SW 1271 (cell line): ENCODE measurements at regions not wholly inside any gene's neighbourhood (a gene's known extent, or its start where the extent isn't known, plus 50 kb on each side); places are given as distances from the start of the nearest gene placed in this dataset.

Source experiments
- DNase-seq, 2 experiments: peaks; one replicate each; lab custom pipeline; 2025; lab: John Stamatoyannopoulos, UW

DNA sequence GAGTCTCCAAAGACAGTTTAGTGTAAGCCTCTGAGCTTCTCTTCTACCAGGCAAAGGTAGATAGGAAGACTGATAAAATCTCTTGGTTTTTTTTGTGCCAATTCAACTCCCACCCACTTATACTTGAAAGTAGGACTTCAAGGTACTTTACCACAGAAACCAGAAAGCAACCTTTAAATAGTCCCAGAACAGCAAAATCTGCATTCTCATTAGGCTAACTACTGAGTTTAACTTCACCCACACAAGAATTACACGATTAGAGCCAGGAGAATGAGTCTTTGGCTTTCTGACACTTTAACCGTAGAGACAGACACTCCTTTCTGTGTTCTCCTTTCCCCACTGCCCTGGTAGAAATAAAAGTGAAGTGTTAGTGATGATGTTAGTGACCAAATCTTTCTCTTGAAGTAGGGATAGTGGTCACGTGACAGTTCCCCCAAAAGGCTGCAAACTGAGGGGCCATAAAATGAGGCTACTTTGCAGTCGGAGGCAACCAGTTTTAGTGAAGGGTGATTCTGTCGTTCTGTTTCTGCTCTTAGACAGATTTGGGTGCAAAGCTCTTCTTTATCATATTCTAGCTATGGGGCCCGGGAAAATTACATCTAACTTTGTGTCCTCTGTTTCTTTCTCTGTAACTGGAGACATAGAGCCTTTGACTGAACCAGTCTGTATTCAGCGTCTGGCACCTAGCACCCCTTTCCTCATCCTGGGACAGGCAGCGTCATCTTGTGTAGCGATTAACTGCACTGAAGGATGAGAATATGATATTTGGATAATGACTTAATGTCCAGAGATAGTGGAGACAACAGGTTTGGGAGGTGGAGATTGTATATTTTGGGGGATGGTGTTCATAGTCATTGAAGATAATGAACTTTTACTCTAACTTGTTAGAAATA, 206.4 kb upstream of the CITED2 start:
- DNase-seq: no peak

DNA sequence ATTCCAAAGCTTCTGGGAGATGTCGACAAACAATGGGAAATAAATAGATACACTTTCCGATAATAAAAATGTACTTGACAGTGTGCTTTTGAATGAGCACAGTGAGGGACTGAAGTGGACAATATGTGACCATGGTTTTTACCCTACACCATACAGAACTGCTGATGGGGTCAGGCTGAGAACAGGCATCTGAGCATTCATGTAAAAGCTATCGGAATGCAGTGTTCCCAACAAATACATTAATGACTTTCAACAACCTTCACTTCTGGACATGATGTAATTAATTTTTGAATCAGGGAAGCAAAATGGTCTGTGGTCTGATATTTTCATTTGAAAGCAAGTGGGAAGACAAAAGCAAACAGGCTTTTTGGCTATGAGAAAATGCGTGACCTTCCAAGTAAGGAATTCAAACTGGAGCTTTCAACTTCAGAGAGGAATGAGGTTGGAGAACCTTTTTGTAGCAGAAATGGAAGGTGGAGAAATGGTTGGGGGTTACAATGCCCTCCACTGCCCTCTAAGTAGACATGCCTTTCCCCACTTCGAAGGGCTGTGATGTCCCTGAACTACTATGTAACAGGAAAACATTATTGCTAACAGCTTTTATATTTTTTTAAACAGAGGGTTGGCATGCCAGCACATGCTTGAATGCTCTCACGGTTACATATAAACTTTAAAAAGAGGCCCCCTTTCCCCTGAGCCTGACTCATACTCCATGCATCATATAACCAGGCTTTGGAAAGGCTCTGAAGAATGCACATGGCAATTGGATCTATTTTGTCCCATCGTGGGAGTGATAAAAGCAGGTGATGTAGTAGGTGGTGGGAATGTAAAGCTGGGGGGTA, 203.5 kb upstream of the CITED2 start:
- DNase-seq: no peak

DNA sequence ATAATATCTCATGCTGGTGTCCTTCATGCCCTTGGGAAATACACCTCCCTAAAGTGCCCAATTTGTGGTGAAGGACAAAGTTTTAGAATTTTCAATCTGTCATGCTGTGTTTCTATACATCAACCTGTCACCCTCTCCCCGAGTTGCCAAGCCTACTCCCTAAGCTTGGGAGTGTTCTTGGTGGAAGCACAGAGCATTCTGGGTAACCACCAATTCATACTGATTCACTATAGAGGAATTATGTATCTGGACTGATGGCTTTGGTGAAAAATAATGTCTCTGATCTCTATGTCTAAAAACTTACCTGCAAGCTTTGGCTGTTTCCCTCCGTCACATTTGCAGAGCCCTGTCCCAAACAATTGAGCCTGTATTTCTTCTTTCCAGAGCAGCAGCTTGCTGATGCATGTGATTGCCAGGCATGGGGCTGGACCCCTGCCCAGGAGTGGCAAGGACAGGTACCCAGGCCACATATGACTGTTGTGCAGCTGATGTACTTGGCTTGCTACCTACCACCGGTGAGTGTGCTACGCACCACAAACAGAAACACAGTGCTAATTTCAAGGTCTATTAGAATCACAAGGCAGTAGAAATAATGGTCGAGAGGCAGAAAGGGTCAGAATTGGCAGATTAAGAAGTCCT, 202.8 kb upstream of the CITED2 start:
- DNase-seq: no peak

DNA sequence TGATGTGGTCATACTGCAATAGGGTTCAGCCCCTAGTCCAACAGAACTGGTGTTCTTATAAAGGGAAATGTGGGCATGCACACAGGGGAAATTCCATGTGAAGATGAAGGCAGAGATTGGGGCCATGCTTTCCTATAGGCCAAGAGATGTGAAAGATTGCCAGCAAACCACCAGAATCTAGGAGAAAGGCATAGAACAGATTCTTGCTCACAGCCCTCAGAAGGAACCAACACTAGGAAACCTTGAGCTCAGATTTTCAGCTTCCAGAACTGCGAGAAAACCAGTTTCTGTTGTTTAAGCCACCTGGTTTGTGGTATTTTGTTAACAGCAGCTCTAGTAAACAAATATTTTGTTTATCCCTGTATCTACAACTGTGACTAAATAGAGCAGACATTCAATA, 197.6 kb upstream of the CITED2 start:
- DNase-seq: no peak

DNA sequence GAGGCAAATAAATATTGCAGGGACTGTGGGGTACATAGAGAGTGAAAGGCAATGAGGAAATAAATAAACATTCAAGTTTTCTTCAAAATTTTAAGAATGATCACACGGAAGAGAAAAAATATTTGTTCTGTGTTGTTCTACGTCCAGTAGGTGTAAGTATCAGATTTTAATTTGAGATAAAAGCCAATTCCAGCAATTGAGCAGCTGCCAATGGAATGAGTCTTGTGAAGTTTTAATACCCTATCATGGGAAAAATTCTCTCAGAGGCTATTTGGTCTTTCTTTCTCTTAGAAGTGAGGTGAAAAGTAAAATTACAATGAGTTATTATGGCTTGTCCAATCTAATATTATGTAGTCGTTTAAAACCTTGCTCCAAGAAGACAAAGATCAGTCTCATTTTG, 195.7 kb upstream of the CITED2 start:
- no peak for DNase-seq

DNA sequence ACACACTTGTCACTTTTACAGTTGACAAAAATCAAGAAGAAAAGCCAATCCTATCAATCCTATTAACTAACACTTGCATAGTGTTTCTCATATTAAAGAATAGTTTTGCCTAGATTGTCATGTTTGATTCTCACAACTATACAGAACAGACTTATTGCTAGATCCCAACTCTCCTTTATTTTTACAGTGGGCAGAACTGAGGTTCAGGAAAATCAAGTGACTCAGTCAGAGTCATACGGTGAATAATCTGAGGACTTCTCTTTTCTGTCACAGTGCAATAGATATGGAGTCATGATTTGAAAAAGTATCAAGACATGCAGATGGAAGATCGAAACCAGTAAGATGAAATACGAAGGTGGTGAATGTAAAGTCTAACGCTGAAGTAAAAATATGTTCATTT, 195.1 kb upstream of the CITED2 start:
- DNase-seq: peak; percentile 8 to 34

DNA sequence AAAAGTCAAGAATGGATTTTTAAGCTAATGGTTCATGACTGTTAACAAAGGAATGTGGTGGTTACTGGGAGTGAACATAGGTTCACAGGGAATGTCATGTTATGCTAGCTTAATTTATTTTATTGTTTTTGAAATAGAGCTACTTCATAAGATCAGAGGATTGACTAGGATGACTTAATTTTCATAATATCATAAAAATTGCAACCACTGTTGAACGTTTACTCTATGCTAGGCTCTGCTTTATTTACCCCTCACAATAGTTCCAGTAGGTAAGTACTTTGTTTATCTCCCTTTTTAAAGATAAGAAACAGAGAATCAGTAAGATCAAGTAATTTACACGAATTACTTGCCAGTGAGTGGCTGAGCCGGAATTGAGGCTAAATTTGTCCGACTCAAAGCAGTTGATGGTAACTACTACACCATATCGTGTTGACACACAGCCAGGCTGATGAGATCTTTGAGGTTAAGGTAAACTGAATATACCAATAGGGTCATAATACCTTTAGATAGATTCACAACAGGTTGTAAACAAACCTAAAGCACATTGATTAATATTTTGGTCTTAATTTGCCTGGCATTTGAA, 194.6 kb upstream of the CITED2 start:
- peak; percentile 14 to 83 for DNase-seq

DNA sequence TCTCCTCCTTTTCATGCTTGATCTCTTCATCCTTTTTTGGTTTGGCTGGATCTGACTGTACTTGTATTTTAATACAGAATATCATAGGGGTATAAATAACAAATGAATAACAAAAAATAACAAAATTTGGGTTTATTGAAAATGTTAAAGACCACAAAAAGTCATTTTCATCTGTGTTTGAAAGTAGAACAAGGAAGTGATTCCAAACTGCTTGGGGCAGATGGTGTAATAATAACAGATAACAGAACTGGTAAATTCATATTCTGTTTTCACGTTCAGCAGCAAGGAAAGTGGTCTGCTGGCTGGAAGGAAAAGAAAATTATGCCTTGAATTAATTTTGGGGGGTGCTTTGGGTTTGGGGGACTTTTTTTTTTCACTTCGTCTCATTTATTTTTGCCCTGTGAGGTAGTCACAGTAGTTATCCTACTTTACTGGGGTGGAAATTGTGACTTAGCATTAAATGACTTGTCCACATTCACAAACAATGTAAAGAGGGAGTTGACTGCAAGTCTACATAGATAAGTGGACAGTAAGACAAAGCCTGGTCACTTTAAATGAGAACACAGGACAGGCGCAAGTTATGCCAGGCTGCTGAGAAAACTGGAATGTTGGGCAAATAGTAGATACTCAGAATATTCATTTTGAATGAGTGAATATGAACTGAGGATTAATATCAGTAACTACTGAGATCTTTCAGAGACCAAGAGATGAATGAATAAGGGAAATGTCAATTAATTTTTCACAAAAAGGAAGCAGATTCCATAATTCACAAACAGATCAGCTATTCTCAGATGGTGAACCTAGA, 193.9 kb upstream of the CITED2 start:
- DNase-seq: no peak

DNA sequence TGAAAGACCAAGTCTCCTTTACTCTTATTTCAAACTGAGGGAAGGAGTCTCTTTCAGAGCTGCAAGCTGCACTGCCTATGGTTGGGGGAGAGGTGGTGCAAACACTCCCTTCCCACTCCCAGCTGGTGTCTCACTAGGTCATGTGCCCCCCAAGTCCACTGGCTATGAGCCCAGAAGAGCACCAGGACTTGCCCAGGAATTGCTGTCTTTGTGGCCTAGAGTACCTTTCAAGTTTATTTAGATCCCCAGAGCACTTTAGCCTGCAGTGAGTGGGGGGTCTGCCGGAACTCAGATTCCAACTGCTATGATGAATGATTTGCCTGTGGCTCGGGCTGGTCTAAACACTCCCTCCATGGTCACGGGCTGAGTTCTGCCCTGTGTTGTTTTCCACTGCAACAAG, 192.6 kb upstream of the CITED2 start:
- no peak for DNase-seq

DNA sequence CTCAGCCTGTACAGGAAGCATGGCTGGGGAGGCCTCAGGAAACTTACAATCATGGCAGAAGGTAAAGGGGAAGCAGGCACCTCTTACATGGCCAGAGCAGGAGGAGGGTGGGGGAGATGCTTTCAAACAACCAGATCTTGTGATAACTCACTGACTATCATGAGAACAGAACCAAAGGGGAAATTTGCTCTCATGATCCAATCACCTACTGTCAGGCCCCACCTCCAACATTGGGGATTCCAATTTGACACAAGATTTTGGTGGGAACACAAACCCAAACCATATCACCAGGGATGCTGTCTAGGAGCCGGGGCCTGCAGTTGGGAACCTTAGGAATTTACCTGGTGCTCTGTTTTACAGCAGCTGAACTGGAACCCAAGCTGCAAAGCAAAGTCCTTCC, 191.1 kb upstream of the CITED2 start:
- no peak for DNase-seq

DNA sequence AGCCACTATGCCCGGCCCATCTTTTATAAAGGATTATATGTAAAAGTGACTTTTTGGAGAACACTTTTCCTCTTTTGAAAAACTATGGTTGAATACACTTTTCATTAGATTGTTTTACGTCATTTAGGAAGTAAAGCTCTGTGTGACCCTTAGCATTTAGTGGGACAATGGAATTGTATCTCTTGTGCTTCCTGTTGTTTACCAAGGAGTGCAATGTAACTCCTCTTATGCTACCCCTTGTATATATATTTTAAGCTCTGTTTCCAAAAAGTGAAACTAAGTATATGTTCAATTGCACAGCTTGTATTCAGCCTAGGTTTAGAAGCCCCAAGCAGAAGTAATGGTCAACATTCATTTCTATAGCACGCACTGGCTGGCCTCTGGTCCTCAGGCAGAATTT, 183.1 kb upstream of the CITED2 start:
- DNase-seq: no peak

DNA sequence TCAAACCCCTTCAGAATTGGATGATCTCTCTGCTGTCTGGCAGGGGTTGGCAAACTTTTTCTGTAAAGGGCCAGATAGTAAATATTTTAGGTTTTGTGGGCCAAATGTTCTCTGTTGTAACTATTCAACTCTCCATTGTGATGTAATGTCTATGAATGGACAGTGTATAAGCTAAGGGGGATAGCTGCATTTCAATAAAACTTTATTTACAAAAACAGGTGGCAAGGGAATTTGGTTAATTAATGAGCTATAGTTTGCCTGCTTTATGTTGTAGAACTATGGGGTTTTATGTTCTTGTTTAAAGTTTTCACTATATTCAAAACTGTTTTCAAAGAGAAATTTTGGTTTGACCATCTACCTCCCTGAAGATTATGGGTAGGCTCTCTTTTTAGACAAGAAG, 182.1 kb upstream of the CITED2 start:
- no peak for DNase-seq

DNA sequence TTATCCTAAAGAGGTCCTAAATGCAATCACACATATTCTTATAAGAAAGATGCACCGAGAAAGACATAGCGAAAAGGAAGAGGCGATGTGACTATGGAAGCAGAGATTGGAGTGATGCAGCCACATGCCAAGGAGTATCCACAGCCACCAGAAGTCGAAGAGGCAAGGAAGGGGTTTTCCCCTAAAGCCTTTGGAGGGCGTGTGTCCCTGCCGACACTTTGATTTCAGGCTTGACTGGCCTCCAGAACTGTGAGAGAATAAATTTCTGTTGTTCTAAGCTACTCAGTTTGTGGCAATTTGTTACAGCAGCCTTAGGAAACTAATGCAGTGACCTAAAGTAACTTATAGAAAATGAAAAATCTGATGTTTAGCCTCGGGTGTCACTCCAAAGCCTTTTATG, 179.5 kb upstream of the CITED2 start:
- DNase-seq: no peak

DNA sequence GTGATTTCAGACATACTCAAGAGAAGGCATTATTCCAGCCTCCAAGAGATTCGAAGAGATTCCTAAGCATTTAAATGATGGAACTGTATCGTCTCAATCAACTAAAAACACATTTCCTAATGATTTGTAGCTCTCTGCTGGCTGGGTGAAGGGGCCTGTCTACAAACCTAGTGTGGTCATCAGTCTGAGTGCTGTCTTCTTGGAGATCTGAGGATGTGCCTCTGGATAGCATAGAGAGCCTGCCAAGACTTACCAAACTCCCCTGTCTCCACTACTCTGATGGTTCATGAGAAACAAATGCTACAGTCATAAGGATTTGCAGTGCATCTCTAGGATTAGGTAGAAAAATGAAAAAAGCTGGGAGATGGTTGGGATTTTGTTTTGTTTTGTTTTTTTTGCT, 176.9 kb upstream of the CITED2 start:
- no peak for DNase-seq

DNA sequence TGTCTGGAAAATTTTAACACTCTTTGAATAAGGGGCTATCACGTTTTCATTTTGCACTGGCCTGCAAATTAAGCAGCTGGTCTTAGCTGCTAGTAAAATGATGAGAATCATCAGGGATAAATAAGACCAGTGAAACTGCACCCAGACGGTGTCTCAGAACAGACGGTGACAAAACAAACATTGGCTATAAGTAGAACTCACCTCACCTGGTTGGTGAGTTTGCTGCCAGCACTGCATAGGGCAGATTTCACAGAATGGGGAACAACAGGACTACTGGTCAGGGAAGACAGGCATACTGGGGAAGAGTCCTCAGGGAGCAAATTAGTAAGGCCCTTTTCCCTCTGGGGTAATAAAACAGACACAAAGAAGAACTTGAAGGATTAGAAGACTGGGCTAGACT, 175.9 kb upstream of the CITED2 start:
- no peak for DNase-seq

DNA sequence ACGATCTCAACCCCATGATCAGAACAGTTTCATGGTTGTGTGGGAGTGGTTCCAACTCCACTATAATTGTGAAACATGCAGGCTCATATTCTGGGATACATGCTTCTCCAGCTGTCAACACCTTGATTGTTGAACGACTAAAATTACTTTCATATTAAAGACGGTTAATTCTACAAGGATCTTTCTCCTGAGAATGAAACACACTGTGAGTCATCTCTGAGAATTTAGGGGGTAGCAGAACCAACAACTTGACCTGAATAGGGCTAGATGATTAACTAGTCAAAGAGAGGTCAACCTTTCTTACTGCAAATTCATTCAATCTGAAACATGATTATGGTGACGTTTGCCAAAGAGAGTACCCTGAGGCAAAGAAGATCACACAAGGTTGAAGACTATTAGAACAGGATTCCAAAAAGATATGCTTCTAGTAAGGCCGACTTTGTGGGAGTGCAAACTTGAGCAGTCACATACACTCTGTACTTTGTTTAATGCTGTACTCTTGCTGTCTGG, 175.2 kb upstream of the CITED2 start:
- DNase-seq: no peak

DNA sequence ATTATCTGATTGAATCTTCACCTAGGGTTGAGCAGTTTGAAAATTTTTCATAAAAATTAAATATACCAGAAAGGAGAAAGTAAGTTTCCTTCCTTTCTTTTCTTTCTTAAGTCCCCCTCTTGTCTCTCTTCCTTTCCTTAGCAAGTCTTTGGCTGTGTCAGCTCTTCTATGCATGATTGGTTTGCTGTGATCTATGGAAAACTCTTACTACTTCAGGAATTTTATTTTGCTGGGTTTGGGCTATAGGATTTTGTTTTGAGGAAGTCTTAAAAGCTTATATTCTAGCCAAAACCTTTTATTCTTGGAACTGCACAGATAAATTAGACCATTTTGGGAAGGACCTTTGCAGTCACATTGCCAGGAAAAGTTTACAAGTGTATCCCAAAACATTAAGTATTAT, 173.4 kb upstream of the CITED2 start:
- no peak for DNase-seq

DNA sequence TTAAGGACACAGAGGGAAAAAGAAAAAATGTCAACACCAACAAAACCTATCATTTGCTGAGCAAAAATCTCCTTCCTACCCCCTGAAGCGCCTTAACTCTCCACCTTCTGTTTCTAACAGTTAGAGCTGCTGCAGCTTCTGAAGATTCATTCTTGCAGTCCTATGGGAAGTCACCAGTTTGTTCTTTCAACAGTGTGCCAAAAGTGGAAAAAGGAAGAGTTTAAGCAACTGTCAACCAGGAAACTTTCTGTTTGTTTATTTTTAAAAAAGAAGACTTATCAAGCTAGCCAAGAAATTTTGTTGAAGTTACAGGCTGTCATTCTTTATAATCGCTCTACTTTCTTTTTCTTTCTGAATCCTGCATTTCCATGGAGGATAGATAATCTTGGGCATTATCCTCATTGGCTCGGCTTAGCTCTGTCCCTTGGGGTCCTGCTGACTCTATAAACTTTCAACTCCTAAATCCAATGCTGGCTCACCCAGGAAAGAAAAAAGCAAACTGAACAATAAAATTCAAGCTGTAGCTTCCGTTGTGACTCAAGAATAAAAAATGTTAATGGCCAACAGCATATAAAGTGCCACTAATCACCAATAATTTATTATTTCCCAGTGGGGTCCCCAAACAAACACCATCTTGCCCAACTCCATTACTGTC, 172.8 kb upstream of the CITED2 start:
- DNase-seq: no peak

DNA sequence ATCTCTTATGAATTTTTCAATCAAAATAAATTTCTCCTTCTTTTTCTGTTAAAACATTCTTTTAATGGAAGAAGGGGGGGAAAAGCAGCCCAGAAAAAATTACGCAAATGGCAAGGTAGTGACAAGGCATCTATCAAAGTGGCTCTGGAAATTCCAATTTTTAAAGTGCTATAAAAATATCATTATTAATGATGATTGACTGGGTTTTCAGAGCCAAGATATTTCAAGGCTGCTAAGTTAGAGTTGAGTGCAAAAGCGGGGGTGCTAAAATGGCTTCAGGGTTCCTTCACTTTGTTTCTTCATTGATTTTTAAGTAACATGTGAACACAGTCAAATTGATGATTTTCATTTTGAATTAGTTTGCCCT, 171.6 kb upstream of the CITED2 start:
- DNase-seq: no peak

DNA sequence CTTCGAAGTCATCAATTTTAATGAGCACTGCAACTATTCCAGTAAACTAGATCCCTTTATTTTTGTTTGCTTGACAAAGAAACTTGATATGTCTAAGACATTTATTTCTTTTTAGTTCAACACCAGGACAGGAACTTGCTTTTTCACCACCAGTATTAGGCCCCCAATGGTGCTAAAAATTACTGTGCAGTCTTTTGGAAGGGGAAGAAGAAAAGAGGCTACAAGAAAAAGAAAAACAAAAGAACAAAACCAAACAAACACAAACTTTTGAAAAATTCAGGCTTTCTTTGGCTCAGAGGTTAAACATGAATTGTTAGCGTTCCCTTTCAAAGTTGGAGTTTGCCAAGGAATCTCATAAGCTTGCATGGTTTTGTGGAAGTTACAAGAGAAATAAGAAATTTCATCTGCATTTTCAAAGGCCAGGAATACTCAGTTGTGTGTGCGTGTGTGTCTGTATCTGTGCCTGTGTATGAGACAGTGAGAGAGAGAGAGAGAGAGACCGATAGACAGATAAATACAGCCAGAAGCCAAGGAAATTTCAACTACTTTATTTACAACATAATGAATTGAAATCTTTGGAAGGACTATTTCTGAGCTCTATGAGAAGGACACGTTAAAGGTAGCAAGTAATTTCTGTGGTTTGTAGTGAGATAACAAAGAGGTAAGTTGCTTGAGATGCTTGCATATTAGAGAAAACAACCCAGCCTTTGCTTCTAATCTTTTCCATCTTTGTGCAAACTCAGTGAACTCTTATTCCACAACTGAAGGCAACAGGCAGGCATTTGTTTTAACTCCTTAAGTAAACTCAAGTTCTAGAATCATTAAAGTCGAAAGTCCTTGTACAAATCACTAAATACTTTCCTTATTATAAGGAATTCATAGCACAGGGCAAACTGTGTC, 171.0 kb upstream of the CITED2 start:
- no peak for DNase-seq
